Adrenal gland (tissue), 5 donors: ENCODE measurements at regions not wholly inside any gene's neighbourhood (a gene's known extent, or its start where the extent isn't known, plus 50 kb on each side); places are given as distances from the start of the nearest gene placed in this dataset.

Source experiments
- POLR2A ChIP-seq, 2 donors: fragments of 450-650 bp; IDR thresholded peaks; one replicate each; pipeline ENCODE4 v1.6.1; 2017; ENCODE audit warnings: antibody characterized with exemption in 2 of 2, mild to moderate bottlenecking in 2 of 2, moderate library complexity in 1 of 2
- TF ChIP-seq, protein P1 (sequence below), 6 experiments: fragments of 450-650 bp in 4 of 6; fragments of 200-600 bp in 2 of 6; sonication (generic) in 1 of 6; IDR thresholded peaks; 1 replicate in 5 of 6; 2 replicates in 1 of 6; pipeline versions ENCODE4 v1.5.1 to v1.8.0; 2016 to 2021; ENCODE audit warnings: antibody characterized with exemption in 6 of 6, mild to moderate bottlenecking in 2 of 6, moderate library complexity in 1 of 6
- donor health status: DM: no; HTN: no; CAD: no.

DNA sequence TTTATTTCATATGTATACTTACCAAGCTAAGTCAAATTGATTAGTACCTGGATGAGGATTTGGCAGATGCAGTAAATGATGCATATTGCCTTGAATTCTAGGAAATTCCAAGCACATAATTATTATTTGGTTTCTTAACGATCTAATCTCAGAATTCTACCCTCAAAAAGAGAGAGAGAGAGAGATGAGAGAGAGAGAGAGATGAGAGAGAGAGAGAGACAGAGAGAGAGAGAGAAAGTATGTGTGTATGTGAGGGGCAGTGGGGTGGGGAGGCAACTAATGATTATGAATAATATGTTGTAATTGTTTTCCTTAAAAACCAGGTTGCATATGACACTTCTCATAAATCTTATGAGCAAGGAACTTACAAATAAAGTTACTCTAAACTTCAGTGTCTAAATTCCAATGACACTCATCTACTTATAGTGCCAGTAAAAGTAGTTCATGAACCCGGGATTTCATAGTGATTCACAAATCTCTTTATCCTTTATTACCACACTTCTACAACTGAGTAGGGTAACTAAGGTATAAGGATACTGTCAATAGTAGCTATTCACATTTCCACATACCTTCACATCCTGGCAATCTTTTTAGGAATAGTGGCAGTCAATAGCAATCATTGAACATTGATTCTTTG, 60.5 kb upstream of the EDIL3 start:
- TF ChIP-seq, protein P1, sequence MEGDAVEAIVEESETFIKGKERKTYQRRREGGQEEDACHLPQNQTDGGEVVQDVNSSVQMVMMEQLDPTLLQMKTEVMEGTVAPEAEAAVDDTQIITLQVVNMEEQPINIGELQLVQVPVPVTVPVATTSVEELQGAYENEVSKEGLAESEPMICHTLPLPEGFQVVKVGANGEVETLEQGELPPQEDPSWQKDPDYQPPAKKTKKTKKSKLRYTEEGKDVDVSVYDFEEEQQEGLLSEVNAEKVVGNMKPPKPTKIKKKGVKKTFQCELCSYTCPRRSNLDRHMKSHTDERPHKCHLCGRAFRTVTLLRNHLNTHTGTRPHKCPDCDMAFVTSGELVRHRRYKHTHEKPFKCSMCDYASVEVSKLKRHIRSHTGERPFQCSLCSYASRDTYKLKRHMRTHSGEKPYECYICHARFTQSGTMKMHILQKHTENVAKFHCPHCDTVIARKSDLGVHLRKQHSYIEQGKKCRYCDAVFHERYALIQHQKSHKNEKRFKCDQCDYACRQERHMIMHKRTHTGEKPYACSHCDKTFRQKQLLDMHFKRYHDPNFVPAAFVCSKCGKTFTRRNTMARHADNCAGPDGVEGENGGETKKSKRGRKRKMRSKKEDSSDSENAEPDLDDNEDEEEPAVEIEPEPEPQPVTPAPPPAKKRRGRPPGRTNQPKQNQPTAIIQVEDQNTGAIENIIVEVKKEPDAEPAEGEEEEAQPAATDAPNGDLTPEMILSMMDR (IDR thresholded peaks at IDR 0.05) = no peak
- no peak for TF ChIP-seq POLR2A (IDR thresholded peaks at IDR 0.05)
